ENCODE measurements at regions not wholly inside any gene's neighbourhood (a gene's known extent, or its start where the extent isn't known, plus 50 kb on each side); places are given as distances from the start of the nearest gene placed in this dataset.

DNA sequence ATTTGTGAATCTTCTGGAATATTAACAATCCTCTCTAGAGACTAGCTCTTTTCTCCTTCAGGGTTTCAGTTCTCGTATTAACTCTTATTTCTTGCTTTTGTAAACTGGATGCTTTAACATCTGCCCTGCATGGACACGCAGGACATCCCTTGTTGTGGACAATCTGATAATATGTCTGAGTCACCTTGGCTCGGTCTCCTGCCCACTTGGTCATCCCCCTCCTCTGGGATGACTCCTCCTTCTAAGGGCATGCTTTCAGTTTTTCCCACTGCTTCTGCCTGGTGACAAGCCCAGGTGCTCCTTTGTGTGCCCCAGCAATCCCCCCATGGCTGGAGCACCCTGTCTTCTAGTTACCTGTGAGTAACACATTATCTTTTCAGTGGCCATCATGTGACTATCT is 460.5 kb downstream of the DSC3 start:
- TF ChIP-seq CTCF (IDR thresholded peaks at IDR 0.05) = no peak
- TF ChIP-seq POLR2A (IDR thresholded peaks at IDR 0.05) = no peak
